Suppressor macrophage (primary cell): ENCODE measurements at regions not wholly inside any gene's neighbourhood (a gene's known extent, or its start where the extent isn't known, plus 50 kb on each side); places are given as distances from the start of the nearest gene placed in this dataset.

Experiments used
- DNase-seq, 4 experiments: peaks; one replicate each; pipeline ENCODE4 v3.0.0-alpha.2; 2020 to 2022

DNA sequence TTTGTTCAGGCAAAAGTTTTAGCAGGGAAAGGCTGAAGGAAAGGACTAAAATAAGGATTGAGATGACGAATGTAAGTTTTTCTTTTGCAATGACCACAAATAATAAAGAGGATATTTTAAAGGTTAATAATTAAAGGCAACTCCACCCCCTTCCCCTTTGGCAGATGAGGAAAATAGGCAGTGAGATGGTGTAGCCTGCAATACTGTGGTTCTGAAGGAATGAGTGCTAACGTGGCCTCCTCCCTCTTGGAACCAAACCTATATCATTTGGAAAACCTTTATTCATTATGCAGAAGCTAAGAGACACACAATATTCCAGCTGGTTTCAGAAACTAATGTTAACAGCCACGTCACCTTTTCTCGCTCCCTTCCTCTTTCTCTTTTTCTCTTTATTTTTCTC is 70.9 kb upstream of the COL1A2 start:
- DNase-seq: no peak

DNA sequence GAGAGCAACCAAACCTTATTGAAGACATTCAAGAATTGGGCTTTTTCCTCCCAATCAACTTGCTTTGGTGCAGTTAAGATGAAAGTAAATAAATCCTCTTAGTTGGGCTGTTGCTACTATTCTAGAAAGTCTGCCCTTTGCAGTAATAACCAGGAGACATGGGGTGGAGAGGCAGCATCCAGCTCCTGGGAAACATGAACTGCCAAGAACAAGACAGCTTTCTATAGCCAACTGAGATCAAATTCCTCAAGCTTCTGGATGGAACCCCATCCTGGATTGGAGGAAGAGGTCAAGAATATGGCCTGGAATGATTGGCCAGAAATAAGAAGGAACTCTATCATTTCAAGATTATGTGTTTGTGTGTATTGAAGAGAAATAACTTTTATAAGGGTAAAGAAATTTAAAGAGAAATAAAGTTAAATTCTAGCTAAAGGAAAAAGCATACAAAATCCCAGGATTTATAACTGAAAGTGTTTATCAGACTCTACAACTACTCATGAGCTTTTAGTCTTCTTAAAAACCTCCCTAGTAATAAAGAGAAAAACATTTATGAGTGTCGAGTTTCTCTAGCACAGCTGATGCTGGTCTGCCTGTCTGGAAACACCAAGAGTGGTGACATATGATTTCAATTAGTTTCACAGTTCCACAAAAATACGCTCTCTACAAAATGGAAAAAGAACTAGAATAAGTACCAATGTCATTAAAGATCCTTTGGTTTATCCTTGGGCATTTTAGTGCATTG is 70.1 kb upstream of the COL1A2 start:
- no peak for DNase-seq

DNA sequence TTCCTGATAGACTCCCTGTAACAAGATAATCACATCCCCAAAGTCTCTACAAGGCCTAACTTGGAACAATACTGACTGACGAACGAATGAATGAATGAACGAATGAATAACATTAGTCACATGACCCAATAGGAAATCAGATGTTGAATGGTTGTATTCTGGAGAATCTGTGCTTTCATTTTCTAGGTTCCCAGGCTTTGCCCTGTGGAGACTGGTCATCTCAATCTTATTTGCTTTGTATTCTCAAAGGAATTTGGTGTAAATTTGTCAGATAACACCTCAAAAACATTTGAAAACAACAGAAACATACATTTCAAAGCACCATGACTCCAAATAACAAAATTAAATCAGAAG is 69.6 kb upstream of the COL1A2 start:
- DNase-seq: no peak

DNA sequence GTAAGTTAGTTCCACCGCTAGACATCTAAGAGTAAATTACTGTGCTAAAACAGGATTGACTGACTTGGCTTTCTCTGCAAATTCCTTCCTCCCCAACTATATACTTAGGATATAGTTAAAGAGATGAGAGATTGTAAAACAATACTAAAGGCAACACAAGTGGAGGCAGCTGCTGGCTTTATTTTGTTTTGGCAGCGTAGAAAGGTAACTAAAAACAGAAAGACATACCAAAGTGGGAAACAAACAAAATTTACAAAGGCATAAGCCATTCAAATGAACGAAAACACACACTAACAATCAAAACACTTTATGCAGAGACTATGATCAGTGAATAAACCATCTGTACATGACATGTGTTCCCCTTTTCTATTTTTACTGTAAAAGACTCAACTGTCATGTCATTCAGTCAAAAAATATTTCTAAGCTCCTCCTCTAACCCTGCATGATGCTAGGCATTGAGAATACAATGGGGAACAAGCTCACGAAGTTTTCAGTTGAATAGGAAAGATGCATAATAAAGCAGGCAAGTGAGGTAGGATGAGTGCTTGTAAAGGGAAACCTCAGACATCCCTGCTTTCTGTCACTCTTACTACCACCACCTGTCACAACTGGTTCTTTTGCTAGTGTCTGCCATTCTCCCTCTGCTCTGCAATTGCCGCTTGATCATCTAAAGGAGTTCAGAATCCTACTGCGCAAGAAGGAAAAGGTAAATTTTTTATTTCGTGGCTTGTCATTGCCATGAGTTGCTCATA is 64.2 kb upstream of the COL1A2 start:
- no peak for DNase-seq

DNA sequence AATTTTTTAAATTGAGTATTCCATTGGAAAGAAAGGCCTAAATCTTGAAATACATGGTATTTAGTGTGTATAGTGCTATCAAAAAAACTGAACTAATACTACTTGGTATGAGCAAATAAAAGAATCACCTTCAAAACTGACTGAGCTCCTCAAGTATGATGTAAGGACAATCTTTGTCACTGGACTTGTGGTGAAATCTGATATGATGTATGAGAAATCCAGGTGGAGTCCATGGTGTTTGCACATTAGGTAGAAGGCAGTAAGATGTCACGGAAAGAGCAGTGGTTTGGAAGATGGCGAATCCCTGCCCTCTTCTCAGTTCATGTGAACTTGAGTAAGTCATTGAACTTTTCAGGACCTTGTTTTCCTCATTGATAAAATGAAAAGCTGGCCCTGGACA is 62.1 kb upstream of the COL1A2 start:
- no peak for DNase-seq

DNA sequence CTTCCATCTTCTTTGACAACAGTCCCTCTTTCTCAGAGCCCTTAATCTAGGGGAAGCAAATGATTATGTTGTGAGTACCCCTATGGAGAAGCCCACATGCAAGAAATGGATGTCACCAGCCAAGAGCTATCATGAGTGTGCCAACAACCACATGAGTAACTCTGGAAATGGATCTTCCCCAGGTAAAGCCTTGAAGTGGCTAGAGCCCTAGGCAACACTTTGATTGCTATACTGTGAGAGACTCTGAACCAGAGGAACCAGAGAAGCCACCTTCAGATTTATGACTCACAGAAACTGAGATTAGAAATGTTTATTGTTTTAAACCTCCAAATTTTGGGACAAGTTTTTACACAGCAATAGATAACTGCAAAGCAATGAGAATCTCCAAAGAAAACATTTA is 60.9 kb upstream of the COL1A2 start:
- DNase-seq: no peak

DNA sequence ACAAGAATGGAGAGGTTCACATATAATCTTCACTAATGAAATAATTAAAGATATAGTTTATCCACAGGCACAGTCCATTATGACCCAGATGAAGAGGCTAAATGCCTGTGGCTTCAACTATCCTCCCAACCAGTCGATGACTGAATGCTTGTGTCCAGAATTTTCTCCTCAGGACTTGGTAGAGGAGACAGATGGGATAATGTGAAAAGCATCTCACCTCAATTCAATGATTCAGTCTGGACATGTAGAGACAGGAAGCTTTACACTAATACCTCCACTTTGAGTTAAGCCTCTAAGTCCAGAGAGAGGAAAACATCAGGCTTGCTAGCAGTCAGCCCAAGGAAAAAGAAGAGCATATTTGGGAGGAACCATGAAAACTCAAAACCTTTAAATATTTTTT is 59.1 kb upstream of the COL1A2 start:
- no peak for DNase-seq

DNA sequence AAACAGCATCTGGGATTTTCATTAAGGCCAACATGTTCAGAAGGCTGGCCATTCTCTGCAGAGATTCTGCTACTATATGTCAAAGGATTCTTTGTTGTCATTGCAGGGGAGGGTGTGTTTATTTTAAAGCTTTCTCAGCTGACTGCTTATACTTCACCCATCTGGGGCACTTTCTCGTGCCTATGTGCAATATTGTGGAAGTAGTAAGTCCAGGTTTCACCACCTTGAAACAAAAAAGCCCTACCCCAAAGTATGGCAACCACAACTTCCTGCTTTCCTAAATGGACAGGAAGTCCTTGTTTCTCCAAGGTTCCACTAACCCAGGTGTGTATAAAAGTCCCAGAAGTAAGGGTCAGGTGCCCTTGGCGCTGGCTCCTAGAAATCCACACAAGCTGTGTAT is 58.7 kb upstream of the COL1A2 start:
- no peak for DNase-seq

DNA sequence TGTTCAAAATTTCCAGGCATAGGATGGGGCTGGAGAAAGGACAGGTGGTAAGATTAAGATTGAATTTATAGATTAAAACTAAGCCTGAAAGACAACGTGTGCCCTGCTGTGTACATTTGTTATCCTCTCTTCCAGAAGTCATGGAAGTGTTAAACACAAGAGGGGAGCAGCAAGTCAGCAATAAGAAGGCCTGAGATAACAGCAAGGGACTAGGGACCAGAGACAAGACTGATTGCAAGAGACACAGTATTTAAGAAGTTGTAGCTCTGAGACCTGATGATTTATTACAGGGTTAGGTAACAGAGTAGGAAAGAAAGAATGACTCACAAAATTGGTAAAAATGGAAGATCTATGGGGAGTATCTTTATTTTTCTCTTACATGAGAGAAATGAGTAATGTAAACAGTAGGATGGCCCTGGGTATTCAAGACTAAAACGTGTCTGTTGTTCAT is 55.7 kb upstream of the COL1A2 start:
- no peak for DNase-seq

DNA sequence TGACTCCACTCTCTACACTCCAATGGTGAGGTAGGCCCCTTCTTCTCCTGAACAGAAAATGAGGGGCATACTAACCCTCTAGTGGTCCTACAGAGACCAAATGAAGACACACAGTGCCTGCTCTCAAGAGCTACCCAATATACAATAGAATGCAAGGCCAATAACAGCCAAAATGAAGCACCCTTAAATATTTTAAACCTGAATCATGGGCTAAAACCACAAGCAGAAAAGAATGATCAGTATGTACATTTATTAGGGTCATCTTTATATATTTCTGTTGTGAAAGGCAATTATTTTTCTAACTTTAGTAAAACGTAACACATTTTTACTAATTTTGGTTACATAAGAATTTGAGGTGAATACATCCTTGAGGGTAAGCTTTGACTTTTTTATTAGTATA is 49.9 kb upstream of the COL1A2 start:
- DNase-seq: no peak
